Glutamatergic neuron (in vitro differentiated cells): ENCODE measurements at regions not wholly inside any gene's neighbourhood (a gene's known extent, or its start where the extent isn't known, plus 50 kb on each side); places are given as distances from the start of the nearest gene placed in this dataset.
A peak's percentile ranks its signal among the peaks of the same experiment; 100 is the strongest.

ENCODE experiments used
- DNase-seq: peaks from one replicate; pipeline ENCODE4 v3.0.0; 2022
- H3K27ac Mint-ChIP-seq: one replicate; pipeline ENCODE4 v1.8.0; 2020; ENCODE audit warnings: mild to moderate bottlenecking, mixed read lengths, inconsistent platforms; ENCODE audit not compliant: unreplicated experiment
- H3K27me3 Mint-ChIP-seq: one replicate; pipeline ENCODE4 v1.8.0; 2020; ENCODE audit warnings: mild to moderate bottlenecking, moderate library complexity, mixed read lengths, inconsistent platforms; ENCODE audit not compliant: unreplicated experiment
- H3K36me3 Mint-ChIP-seq: one replicate; pipeline ENCODE4 v1.8.0; 2020; ENCODE audit warnings: mild to moderate bottlenecking, mixed read lengths, inconsistent platforms; ENCODE audit not compliant: unreplicated experiment
- H3K4me1 Mint-ChIP-seq: one replicate; pipeline ENCODE4 v1.8.0; 2020; ENCODE audit warnings: mild to moderate bottlenecking, low read depth, mixed read lengths, inconsistent platforms; ENCODE audit not compliant: unreplicated experiment
- H3K4me3 Mint-ChIP-seq: one replicate; pipeline ENCODE4 v1.8.0; 2020; ENCODE audit warnings: mild to moderate bottlenecking, mixed read lengths, inconsistent platforms; ENCODE audit not compliant: unreplicated experiment
- H3K9me3 Mint-ChIP-seq: one replicate; pipeline ENCODE4 v1.8.0; 2020; ENCODE audit warnings: mild to moderate bottlenecking, moderate library complexity, mixed read lengths, inconsistent platforms; ENCODE audit not compliant: unreplicated experiment
- TF ChIP-seq, protein P1 (sequence below): fragments of 200-600 bp; sonication (generic); IDR thresholded peaks from one replicate; pipeline ENCODE4 v1.5.0; 2021; ENCODE audit not compliant: partially characterized antibody, unreplicated experiment

DNA sequence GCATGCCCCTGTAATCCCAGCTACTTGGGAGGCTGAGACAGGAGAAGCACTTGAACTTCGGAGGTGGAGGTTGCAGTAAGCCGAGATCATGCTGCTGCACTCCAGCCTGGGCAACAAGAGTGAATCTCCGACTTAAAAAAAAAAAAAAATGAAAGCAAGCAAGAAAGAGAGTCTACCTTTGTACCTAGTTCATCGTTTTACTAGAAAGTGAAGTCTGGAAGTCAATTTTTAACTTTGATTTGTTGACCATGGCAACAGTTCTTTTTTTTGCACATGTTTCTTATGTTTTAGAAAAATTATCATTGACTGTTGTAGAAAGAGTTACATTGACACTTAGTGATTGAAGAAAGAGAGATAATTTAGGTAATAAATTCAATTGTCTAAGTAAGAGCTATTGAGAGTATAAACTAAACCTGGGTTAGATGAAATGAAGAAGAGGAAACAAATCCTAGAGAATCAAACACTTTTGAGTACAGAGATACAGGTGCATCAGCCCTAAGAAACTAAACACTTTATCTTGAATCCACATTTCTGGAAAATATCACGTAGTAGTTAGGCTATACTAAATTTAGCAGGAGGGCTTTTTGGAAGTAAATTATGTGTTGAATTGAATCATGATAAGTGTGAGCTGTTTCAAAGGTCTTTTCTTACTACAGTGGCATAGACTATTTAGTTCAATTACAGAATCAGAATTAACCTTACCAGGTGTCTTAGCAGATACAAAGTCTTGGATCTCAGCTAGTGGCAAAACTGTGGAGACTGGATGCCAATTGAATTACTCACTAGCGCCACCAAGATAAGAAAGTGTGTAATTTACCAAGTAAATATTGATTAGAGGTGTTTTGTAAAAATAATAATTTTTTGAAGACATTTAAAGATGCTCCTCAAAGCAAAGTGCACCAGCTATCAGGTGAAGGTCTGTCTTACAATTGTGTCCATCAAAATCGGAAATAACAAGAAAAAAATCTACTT, 303.4 kb upstream of the NRXN1 start:
- peaks cover 4% of the 10 kb centered on the region for H3K9me3 Mint-ChIP-seq
- no peak for DNase-seq
- H3K27ac Mint-ChIP-seq: no peak overlapping the region
- H3K27me3 Mint-ChIP-seq: no peaks in the 10 kb centered on the region
- no peaks in the 10 kb centered on the region for H3K36me3 Mint-ChIP-seq
- no peaks in the 10 kb centered on the region for H3K4me1 Mint-ChIP-seq
- TF ChIP-seq, protein P1, sequence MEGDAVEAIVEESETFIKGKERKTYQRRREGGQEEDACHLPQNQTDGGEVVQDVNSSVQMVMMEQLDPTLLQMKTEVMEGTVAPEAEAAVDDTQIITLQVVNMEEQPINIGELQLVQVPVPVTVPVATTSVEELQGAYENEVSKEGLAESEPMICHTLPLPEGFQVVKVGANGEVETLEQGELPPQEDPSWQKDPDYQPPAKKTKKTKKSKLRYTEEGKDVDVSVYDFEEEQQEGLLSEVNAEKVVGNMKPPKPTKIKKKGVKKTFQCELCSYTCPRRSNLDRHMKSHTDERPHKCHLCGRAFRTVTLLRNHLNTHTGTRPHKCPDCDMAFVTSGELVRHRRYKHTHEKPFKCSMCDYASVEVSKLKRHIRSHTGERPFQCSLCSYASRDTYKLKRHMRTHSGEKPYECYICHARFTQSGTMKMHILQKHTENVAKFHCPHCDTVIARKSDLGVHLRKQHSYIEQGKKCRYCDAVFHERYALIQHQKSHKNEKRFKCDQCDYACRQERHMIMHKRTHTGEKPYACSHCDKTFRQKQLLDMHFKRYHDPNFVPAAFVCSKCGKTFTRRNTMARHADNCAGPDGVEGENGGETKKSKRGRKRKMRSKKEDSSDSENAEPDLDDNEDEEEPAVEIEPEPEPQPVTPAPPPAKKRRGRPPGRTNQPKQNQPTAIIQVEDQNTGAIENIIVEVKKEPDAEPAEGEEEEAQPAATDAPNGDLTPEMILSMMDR: peak; percentile 40
- no peak overlapping the region for H3K4me3 Mint-ChIP-seq

DNA sequence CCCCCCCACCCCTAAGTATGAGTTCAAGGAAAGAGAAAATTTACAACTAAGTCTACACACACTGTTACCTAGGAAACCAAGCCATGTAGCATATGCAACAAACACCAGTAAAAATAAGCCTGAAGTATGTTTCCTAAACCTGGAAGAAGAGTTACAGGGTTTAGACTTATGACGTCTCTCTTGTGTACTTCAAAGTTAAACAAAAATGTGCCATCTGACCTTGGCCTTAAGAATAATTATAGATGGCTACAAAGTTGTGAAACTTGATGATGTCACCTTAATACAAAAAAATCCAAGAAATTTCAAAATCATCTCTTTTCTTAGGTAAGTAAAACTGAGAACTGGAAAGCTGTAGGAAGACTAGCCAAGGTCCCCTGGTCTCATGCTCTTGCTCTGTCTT, 297.6 kb upstream of the NRXN1 start:
- Mint-ChIP-seq H3K9me3 (no peaks in the 10 kb centered on the region), H3K27ac (no peak overlapping the region), H3K4me1 (no peaks in the 10 kb centered on the region), H3K4me3 (no peak overlapping the region), H3K36me3 (no peaks in the 10 kb centered on the region), H3K27me3 (no peaks in the 10 kb centered on the region)
- TF ChIP-seq, protein P1: no peak
- DNase-seq: no peak

DNA sequence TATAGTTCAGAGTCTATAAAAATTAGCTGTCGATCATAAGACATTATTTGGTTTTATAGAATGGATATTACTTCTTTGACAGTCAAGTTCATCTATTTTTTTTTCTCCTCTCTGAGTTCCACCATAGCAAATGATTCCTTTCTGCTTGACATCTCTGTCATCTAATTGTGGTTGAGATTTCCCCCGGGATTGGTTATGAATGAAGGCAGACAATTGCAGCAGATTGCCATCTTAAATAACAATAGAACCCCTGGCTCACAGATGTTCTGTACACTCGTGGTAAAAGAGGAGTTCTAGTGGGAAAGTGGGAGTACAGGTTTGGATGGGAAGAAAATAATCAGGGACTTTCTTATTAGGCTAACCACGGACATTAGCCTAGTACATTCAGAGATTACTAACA, 292.1 kb upstream of the NRXN1 start:
- H3K4me3 Mint-ChIP-seq: no peak overlapping the region
- H3K27me3 Mint-ChIP-seq: no peaks in the 10 kb centered on the region
- H3K4me1 Mint-ChIP-seq: peaks cover 6% of the 10 kb centered on the region
- H3K27ac Mint-ChIP-seq: peak overlapping the region; percentile 20
- DNase-seq: no peak
- H3K9me3 Mint-ChIP-seq: no peaks in the 10 kb centered on the region
- H3K36me3 Mint-ChIP-seq: no peaks in the 10 kb centered on the region
- TF ChIP-seq, protein P1: no peak

DNA sequence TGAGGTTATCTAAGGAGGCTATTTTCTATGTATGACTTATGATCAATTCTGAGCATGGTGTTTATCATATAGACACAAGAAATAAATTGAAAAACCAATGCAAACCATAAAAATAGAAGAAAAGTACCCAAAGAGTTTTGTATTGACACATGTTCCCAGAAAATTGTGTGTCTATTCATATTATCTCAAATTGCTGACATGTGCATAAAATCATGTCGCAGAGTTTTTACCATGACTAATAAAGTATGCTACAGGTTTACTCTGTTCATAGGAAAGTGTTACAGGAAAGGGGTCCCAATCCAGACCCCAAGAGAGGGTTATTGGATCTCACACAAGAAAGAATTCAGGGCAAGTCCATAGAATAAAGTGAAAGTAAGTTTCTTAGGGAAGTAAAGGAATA, 290.7 kb upstream of the NRXN1 start:
- Mint-ChIP-seq H3K9me3 (no peaks in the 10 kb centered on the region), H3K27me3 (peaks cover 2% of the 10 kb centered on the region), H3K27ac (no peak overlapping the region), H3K36me3 (peaks cover 6% of the 10 kb centered on the region), H3K4me3 (no peak overlapping the region), H3K4me1 (peaks cover 6% of the 10 kb centered on the region)
- DNase-seq: no peak
- TF ChIP-seq, protein P1: no peak

DNA sequence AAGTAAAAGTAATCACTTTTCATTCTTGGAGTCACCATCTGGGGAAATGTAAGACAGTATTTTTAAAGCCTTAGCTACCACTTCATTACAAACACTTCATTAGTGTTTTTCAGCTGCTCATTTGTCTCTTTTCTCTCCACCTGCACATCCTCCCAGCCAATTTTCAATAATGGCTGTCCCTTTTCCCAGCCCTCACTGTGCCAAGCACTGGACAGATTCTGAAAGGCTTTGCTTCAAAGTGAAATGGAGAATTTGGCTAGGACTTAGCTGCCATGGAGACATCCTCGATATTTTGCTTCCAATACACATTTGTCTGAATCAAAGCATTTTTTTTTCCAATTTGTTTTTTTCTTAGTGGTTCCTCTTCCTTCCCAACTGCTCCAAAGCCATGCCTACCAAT, 272.4 kb upstream of the NRXN1 start:
- TF ChIP-seq, protein P1: no peak
- no peak for DNase-seq
- H3K27me3 Mint-ChIP-seq: no peaks in the 10 kb centered on the region
- peaks cover 2% of the 10 kb centered on the region for H3K9me3 Mint-ChIP-seq
- no peak overlapping the region for H3K4me3 Mint-ChIP-seq
- no peak overlapping the region for H3K27ac Mint-ChIP-seq
- H3K36me3 Mint-ChIP-seq: no peaks in the 10 kb centered on the region
- no peaks in the 10 kb centered on the region for H3K4me1 Mint-ChIP-seq
